ENCODE measurements at regions not wholly inside any gene's neighbourhood (a gene's known extent, or its start where the extent isn't known, plus 50 kb on each side); places are given as distances from the start of the nearest gene placed in this dataset.
A peak's percentile ranks its signal among the peaks of the same experiment; 100 is the strongest.
"Not testable (repeated sequence)": the region's sequence is repeated elsewhere in the genome, so short reads cannot be mapped to it uniquely, and the experiment has no call there.

- DNase-seq: no peak
Measured at GRCh38 chr1:201637282-201638079, 98.6 kb downstream of the NAV1 start.

GRCh38 chr1:201639391-201639790 lies 100.5 kb downstream of the NAV1 start:
- DNase-seq: no peak

GRCh38 chr1:201639826-201640225 lies 100.9 kb downstream of the NAV1 start:
- no peak for DNase-seq

GRCh38 chr1:201640624-201641023 lies 101.7 kb downstream of the NAV1 start:
- peak in 6 of 51 donors; percentile 7 to 37 (median 22) for DNase-seq

- DNase-seq: no peak
Measured at GRCh38 chr1:201641524-201642253, 102.8 kb downstream of the NAV1 start.

- DNase-seq: no peak
Measured at GRCh38 chr1:201643835-201644104, 104.8 kb downstream of the NAV1 start.

- DNase-seq: no peak
Measured at GRCh38 chr1:201644197-201644596, 105.3 kb downstream of the NAV1 start.

- DNase-seq: not testable (repeated sequence)
Measured at GRCh38 chr1:201645000-201645399, 106.1 kb downstream of the NAV1 start.

- DNase-seq: no peak
Measured at GRCh38 chr1:201645956-201646355, 107.0 kb downstream of the NAV1 start.

GRCh38 chr1:201646411-201647022 lies 107.6 kb downstream of the NAV1 start:
- DNase-seq: no peak

- DNase-seq: no peak
Measured at GRCh38 chr1:201647094-201647493, 108.2 kb downstream of the NAV1 start.

- no peak for DNase-seq
Measured at GRCh38 chr1:201647722-201648065, 108.8 kb downstream of the NAV1 start.

GRCh38 chr1:201648066-201648906 lies 109.4 kb downstream of the NAV1 start:
- DNase-seq: peak in 36 of 51 donors; percentile 16 to 79 (median 52)

GRCh38 chr1:201648907-201649721 lies 110.2 kb downstream of the NAV1 start:
- peak in 2 of 51 donors; percentile 22 to 48 for DNase-seq

- DNase-seq: peak in 50 of 51 donors; percentile 16 to 92 (median 80)
Measured at GRCh38 chr1:201649761-201650622, 111.1 kb downstream of the NAV1 start.

GRCh38 chr1:201650623-201650933 lies 111.7 kb downstream of the NAV1 start:
- no peak for DNase-seq

- DNase-seq: peak in 4 of 51 donors; percentile 20 to 50 (median 42)
Measured at GRCh38 chr1:201652181-201652580, 113.3 kb downstream of the NAV1 start.

- DNase-seq: no peak
Measured at GRCh38 chr1:201653233-201653632, 114.3 kb downstream of the NAV1 start.

GRCh38 chr1:201653883-201654282 lies 115.0 kb downstream of the NAV1 start:
- peak in 1 of 51 donors; percentile 25 for DNase-seq

GRCh38 chr1:201655243-201655642 lies 116.3 kb downstream of the NAV1 start:
- no peak for DNase-seq

Measured in hypothalamus (tissue), 51 donors.